ENCODE measurements at regions not wholly inside any gene's neighbourhood (a gene's known extent, or its start where the extent isn't known, plus 50 kb on each side); places are given as distances from the start of the nearest gene placed in this dataset.
"Not testable (repeated sequence)": the region's sequence is repeated elsewhere in the genome, so short reads cannot be mapped to it uniquely, and the experiment has no call there.

DNA sequence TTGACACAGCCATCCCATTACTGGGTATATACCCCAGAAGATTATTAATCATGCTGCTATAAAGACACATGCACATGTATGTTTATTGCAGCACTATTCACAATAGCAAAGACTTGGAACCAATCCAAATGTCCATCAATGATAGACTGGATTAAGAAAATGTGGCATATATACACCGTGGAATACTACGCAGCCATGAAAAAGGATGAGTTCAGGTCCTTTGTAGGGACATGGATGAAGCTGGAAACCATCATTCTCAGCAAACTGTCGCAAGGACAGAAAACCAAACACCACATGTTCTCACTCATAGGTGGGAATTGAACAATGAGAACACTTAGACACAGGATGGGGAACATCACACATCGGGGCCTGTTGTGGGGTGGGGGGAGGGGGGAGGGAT, 165.9 kb downstream of the SMARCA1 start:
- not testable (repeated sequence) for TF ChIP-seq POLR2A (IDR thresholded peaks at IDR 0.05; ENCODE audit: low read length); GATA1 (IDR thresholded peaks at IDR 0.05; ENCODE audit: low read depth, low read length)
